Gastroesophageal sphincter (tissue), 4 donors: ENCODE measurements at regions not wholly inside any gene's neighbourhood (a gene's known extent, or its start where the extent isn't known, plus 50 kb on each side); places are given as distances from the start of the nearest gene placed in this dataset.

Experiments
- ATAC-seq: fragments of 150-250 bp; one replicate; pipeline ENCODE4 v1.9.1; 2016; ENCODE audit warnings: mild to moderate bottlenecking, moderate library complexity
- H3K27ac ChIP-seq, 4 donors: fragments of 200-600 bp; sonication (generic) in 3 of 4; 1 replicate in 3 of 4; 2 replicates in 1 of 4; pipeline ENCODE4 v1.5.1; 2016 to 2019
- H3K27me3 ChIP-seq: fragments of 200-600 bp; sonication (generic); one replicate; pipeline ENCODE4 v1.5.1; 2019
- H3K36me3 ChIP-seq, 2 donors: fragments of 200-600 bp; sonication (generic); one replicate each; pipeline ENCODE4 v1.5.1; 2019; ENCODE audit warnings: control low read depth in 1 of 2
- H3K4me1 ChIP-seq, 3 donors: fragments of 200-600 bp; sonication (generic); 1 replicate in 2 of 3; 2 replicates in 1 of 3; pipeline ENCODE4 v1.5.1; 2016 to 2019; ENCODE audit warnings: control low read depth in 2 of 3
- H3K4me3 ChIP-seq, 2 donors: fragments of 200-600 bp; sonication (generic); one replicate each; pipeline ENCODE4 v1.5.1; 2019; ENCODE audit warnings: mild to moderate bottlenecking in 1 of 2, moderate library complexity in 1 of 2
- H3K9me3 ChIP-seq, 3 donors: fragments of 200-600 bp; sonication (generic); one replicate each; pipeline ENCODE4 v1.5.1; 2017 to 2019; ENCODE audit warnings: control low read depth in 2 of 3
- EP300 ChIP-seq: sonication (generic); formaldehyde crosslinking; IDR thresholded peaks from one replicate; pipeline ENCODE4 v1.6.1; 2017; ENCODE audit warnings: antibody characterized with exemption, mild to moderate bottlenecking
- POLR2A ChIP-seq, 2 donors: fragments of 450-650 bp; IDR thresholded peaks; one replicate each; pipeline ENCODE4 v1.6.1; 2017; ENCODE audit warnings: antibody characterized with exemption in 2 of 2, mild to moderate bottlenecking in 2 of 2, moderate library complexity in 1 of 2
- POLR2AphosphoS5 ChIP-seq: sonication (generic); formaldehyde crosslinking; IDR thresholded peaks from one replicate; pipeline ENCODE4 v1.6.1; 2017; ENCODE audit warnings: antibody characterized with exemption
- WGBS, 2 donors: methylation state at CpG; one replicate each; pipeline ENCODE4 v1.1.5; 2018; ENCODE audit warnings: low coverage in 1 of 2; 5-methylcytosine and 5-hydroxymethylcytosine counted together
- TF ChIP-seq, protein P1 (sequence below), 4 experiments: fragments of 200-600 bp in 2 of 4; fragments of 450-650 bp in 2 of 4; sonication (generic) in 1 of 4; IDR thresholded peaks; one replicate each; pipeline ENCODE4 v1.5.1; 2017 to 2019; ENCODE audit warnings: antibody characterized with exemption in 4 of 4, mild to moderate bottlenecking in 2 of 4, moderate library complexity in 2 of 4

DNA sequence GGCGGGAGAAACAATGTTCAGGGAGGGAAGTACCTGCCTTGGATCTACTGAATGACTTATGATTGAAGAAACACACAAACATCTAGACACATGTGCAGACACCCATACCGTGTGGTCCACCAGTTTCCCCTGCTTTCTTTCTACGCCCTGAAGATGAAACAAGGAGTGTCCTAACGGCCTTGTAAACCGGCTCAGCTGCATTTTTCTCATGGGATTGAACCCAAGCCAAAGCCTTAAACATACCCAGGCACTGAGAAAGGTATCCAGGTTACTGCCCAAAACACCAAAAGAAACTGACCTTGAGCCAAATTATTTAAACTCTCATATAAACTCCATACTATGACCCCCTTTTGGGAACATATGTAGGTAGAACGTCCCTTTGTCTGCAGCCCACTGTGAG, 630.0 kb upstream of the RGS18 start:
- Histone ChIP-seq H3K36me3 (no peaks in the 10 kb centered on the region), H3K27me3 (no peaks in the 10 kb centered on the region), H3K9me3 (no peaks in the 10 kb centered on the region), H3K4me3 (no peak overlapping the region), H3K4me1 (no peaks in the 10 kb centered on the region), H3K27ac (no peak overlapping the region)
- TF ChIP-seq POLR2AphosphoS5 (no peak), POLR2A (IDR thresholded peaks at IDR 0.05) (no peak), EP300 (no peak)
- TF ChIP-seq, protein P1, sequence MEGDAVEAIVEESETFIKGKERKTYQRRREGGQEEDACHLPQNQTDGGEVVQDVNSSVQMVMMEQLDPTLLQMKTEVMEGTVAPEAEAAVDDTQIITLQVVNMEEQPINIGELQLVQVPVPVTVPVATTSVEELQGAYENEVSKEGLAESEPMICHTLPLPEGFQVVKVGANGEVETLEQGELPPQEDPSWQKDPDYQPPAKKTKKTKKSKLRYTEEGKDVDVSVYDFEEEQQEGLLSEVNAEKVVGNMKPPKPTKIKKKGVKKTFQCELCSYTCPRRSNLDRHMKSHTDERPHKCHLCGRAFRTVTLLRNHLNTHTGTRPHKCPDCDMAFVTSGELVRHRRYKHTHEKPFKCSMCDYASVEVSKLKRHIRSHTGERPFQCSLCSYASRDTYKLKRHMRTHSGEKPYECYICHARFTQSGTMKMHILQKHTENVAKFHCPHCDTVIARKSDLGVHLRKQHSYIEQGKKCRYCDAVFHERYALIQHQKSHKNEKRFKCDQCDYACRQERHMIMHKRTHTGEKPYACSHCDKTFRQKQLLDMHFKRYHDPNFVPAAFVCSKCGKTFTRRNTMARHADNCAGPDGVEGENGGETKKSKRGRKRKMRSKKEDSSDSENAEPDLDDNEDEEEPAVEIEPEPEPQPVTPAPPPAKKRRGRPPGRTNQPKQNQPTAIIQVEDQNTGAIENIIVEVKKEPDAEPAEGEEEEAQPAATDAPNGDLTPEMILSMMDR (IDR thresholded peaks at IDR 0.05) = no peak
- WGBS, 2 donors = 73 to 83% methylated on average over 4 to 6 of the region's 6 CpGs
- no peak for ATAC-seq

DNA sequence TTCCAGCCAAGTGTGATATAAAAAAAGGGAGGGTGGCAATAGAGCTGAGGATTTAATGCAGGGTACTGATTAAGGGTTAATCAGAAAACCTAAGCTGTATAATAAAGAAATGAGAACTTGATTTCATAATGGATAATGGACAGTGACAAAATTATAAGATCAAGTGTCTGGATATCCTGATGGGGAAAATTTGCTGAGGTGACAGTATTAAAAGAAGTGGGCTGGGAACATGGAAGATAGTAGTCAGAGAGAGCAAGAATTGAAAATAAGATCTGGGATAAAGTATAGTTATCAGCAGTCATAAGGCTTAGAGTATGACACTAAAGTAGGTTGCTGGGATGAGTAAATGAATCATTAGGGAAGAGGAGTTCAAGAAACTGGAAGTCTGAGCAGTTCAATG, 627.3 kb upstream of the RGS18 start:
- no peaks in the 10 kb centered on the region for H3K4me1 ChIP-seq
- H3K9me3 ChIP-seq = no peaks in the 10 kb centered on the region
- H3K4me3 ChIP-seq = no peak overlapping the region
- ATAC-seq = no peak
- TF ChIP-seq, protein P1 (IDR thresholded peaks at IDR 0.05) = no peak
- TF ChIP-seq POLR2A (IDR thresholded peaks at IDR 0.05) (no peak), EP300 (no peak), POLR2AphosphoS5 (no peak)
- H3K27me3 ChIP-seq = no peaks in the 10 kb centered on the region
- no peaks in the 10 kb centered on the region for H3K36me3 ChIP-seq
- no peak overlapping the region for H3K27ac ChIP-seq

DNA sequence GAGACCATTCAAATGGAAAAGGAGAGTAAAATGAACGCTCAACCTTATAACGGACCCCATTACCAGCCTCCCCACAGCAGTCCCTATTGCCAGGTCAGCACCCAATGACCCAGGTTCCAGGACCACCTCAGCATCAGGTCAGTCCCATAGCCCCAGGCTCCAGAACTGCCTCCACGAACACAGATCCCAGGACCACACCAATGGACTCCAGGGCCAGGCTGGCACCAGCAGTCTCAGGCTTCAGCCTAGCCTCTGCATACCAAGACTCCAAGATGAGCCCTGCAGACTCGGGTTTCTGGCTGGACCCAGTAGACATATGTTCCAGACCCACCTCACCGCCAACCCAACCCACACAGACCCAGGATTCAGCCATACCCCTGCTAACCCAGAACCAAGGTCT, 625.0 kb upstream of the RGS18 start:
- Histone ChIP-seq H3K27me3 (no peaks in the 10 kb centered on the region), H3K4me1 (no peaks in the 10 kb centered on the region), H3K4me3 (no peak overlapping the region), H3K9me3 (peaks cover 0 to 8% (median 0%) of the 10 kb centered on the region in 3 donors), H3K27ac (no peak overlapping the region), H3K36me3 (no peaks in the 10 kb centered on the region)
- WGBS, 2 donors = 89% methylated on average over 2 of the region's 5 CpGs; no CpG with 5 or more reads in 1 of the 2 donors
- no peak for TF ChIP-seq EP300
- no peak for TF ChIP-seq POLR2AphosphoS5
- TF ChIP-seq POLR2A (IDR thresholded peaks at IDR 0.05) = no peak
- TF ChIP-seq, protein P1 (IDR thresholded peaks at IDR 0.05) = no peak
- ATAC-seq = no peak

DNA sequence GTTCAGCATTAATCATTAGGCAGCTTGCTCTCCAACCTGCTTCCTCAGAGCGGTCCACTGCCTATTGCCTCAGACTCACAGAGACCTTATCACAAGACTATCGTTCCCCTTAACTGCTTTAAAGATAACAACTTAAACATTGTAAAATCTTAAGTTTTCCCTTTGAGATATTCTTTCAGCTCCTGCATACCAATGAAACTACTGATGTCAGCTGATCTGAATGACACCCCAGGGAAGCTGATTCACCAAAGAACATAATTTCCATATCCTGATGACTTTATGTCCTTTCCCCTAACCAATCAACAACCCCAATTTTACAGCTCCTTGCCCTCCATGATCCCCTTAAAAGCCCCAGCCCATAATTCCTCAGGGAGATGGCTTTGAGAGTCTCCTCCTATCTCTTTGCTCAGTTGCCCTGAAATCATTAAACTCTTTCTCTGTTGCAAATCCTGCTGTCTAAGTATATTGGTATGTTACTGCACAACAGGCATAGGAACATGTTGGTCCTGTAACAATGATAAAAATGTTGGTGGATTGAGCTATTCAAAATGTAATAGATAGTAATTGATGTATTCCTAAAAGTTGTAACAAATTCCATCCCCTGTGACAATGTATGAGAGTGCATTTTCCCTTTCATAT, 621.4 kb upstream of the RGS18 start:
- peaks cover 0 to 8% (median 0%) of the 10 kb centered on the region in 3 donors for H3K9me3 ChIP-seq
- no peaks in the 10 kb centered on the region for H3K36me3 ChIP-seq
- H3K27me3 ChIP-seq = no peaks in the 10 kb centered on the region
- TF ChIP-seq POLR2AphosphoS5 (no peak), POLR2A (IDR thresholded peaks at IDR 0.05) (no peak), EP300 (no peak)
- TF ChIP-seq, protein P1 (IDR thresholded peaks at IDR 0.05) = no peak
- H3K27ac ChIP-seq = no peak overlapping the region
- WGBS, 2 donors = 69 to 93% methylated on average over 2 of the region's 2 CpGs
- no peak for ATAC-seq
- H3K4me3 ChIP-seq = no peak overlapping the region
- H3K4me1 ChIP-seq = no peaks in the 10 kb centered on the region

DNA sequence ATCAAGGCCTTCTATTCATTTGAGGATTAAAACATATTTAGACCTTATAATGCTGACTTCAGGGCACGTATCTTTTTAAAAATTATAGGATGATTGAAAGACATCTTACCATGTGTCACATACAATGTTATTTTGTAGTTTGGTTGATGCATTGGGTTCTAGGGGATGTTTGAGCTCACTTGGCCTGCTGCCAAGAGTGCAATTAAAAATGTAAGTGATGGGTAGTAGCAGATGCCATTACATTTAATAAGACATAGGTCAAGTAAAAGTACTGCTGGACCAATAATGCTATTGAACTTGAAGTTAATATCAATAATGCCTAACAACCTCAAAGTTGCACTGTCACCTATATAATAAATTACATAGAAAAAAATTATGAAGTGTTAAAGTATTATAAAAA, 616.5 kb upstream of the RGS18 start:
- TF ChIP-seq POLR2A (IDR thresholded peaks at IDR 0.05) = no peak
- no peak for TF ChIP-seq POLR2AphosphoS5
- TF ChIP-seq, protein P1 (IDR thresholded peaks at IDR 0.05) = no peak
- TF ChIP-seq EP300 = no peak
- peaks cover 0 to 7% (median 0%) of the 10 kb centered on the region in 3 donors for H3K9me3 ChIP-seq
- no peaks in the 10 kb centered on the region for H3K27me3 ChIP-seq
- no peaks in the 10 kb centered on the region for H3K36me3 ChIP-seq
- no peak overlapping the region for H3K4me3 ChIP-seq
- ATAC-seq = no peak
- H3K4me1 ChIP-seq = no peaks in the 10 kb centered on the region
- no peak overlapping the region for H3K27ac ChIP-seq
- WGBS, 2 donors = 73 to 81% methylated on average over 1 of the region's 1 CpG
